PC-3 (cell line): ENCODE measurements at regions not wholly inside any gene's neighbourhood (a gene's known extent, or its start where the extent isn't known, plus 50 kb on each side); places are given as distances from the start of the nearest gene placed in this dataset.

Experiments
- EZH2 ChIP-seq: fragments of 300-600 bp; sonication (generic); IDR thresholded peaks from one replicate; pipeline ENCODE4 v1.6.1; 2017; ENCODE audit warnings: antibody characterized with exemption, mild to moderate bottlenecking, low read length; ENCODE audit not compliant: unreplicated experiment
- TF ChIP-seq, protein P1 (sequence below): fragments of 300-600 bp; sonication (generic); conservative IDR thresholded peaks from 2 replicates; pipeline ENCODE4 v1.5.1; 2017; ENCODE audit warnings: antibody characterized with exemption, low read depth, mild to moderate bottlenecking, low read length

DNA sequence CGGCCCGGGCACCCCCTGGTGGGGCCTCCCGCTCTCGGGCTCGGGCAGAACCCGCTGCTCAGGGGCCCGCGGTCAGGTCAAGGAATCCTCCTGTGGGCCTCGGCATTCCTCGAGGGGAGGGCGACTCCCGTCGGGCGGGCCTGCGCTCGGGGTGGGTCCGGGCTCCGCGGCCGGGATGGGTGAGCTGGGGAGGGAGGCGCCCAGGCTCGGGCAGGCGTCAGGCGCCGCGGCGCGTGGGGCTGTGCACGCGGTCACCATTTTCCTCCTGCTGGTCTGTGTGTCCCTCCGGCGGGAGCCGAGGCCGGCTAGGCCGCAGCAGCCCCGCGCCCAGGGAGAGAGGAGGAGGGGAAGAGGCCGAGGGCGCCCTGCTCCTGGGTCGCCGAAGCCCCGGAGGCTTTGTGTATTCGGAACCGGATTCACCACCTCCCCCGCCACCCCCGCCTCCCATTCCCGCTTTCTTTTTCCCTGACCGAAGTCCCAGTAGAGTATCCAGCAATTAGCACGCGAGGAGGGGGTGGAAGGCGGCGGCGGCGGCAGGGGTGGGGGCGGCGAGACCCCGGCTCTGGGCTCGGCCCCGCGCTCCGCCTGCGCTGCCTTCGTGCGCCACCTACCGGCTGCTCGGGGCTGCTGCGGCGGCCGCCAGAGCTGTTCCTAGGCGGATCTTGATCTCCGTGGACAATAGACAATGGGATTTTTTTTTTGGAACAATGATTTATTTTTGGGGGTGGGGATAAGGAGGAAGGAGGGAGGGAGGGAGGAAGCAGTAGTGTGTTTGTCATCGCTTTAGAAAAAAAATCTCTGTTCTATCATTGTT lies 99.0 kb upstream of the MAML3 start:
- TF ChIP-seq, protein P1, sequence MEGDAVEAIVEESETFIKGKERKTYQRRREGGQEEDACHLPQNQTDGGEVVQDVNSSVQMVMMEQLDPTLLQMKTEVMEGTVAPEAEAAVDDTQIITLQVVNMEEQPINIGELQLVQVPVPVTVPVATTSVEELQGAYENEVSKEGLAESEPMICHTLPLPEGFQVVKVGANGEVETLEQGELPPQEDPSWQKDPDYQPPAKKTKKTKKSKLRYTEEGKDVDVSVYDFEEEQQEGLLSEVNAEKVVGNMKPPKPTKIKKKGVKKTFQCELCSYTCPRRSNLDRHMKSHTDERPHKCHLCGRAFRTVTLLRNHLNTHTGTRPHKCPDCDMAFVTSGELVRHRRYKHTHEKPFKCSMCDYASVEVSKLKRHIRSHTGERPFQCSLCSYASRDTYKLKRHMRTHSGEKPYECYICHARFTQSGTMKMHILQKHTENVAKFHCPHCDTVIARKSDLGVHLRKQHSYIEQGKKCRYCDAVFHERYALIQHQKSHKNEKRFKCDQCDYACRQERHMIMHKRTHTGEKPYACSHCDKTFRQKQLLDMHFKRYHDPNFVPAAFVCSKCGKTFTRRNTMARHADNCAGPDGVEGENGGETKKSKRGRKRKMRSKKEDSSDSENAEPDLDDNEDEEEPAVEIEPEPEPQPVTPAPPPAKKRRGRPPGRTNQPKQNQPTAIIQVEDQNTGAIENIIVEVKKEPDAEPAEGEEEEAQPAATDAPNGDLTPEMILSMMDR: peak; percentile 79
- no peak for TF ChIP-seq EZH2
